Stimulated activated CD4-positive, alpha-beta T cell treated with anti-CD3 and anti-CD28 coated beads, Interleukin-12 subunit alpha, Interleukin-12 subunit beta, amount 100 ng/mL, for 48 hours (primary cell): ENCODE measurements at regions not wholly inside any gene's neighbourhood (a gene's known extent, or its start where the extent isn't known, plus 50 kb on each side); places are given as distances from the start of the nearest gene placed in this dataset.
"Not testable (repeated sequence)": the region's sequence is repeated elsewhere in the genome, so short reads cannot be mapped to it uniquely, and the experiment has no call there.

Source experiments
- DNase-seq, 3 donors: peaks; one replicate each; pipeline ENCODE4 v3.0.0-alpha.2; 2020; ENCODE audit warnings: low read depth in 2 of 3, low spot score in 1 of 3

- no peak for DNase-seq
These were observed 885.2 kb upstream of the AUTS2 start for GRCh38 chr7:68712956-68713495.

DNA sequence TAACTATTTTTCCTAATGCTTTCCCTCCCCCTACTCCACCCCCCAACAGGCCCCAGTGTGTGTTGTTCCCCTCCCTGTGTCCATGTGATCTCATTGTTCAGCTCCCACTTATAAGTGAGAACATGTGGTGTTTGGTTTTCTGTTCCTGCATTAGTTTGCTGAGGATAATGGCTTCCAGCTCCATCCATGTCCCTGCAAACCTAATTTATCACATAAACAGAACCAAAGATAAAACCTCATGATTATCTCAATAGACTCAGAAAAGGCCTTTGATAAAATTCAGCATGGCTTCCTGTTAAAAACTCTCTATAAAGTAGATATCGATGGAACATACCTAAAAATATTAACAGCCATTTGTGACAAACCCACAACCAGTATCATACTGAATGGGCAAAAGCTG lies 884.1 kb upstream of the AUTS2 start:
- not testable (repeated sequence) for DNase-seq

GRCh38 chr7:68715907-68716306 lies 882.4 kb upstream of the AUTS2 start:
- DNase-seq, result no peak

DNA sequence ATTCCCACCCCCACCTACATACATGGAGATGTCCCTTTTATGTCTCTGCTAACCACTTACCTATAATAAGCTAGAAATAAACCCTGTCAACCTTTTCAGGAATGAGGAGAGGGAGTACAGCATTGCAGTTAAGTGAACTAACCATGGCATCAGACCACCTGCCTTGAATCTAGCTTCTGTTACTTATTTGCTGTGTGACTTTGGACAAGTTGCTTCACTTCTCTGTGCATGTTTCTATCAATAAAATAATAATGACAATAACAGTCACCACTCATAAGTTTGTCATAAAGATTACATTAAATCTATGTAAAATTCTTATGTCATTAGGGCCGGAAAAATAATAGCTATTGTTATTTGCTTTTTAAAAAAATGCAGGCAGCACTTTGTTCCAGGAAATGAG lies 881.1 kb upstream of the AUTS2 start:
- DNase-seq, result no peak

DNA sequence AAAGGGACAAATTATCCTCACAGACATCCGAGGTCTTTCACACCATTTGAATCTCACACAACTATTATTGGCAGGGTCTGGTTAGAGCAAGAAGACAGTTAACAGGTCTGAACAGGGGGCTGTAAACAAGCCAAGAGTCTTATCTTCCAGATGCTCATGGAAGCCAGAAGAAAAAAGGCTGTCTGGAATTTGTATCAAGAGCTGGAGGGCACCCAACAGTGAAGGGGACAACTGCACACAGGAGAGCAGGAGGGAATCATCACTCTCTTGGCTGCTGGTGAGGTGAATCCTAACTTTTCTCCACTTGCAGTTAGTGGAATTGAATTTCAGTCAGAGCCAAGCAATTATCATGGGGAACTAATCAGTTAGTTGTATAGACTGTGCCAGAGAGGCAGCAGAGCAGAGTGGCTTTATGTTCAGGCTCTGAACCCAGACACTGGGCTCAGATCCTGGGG lies 880.2 kb upstream of the AUTS2 start:
- no peak for DNase-seq

GRCh38 chr7:68720697-68721096 lies 877.6 kb upstream of the AUTS2 start:
- DNase-seq, result no peak

- DNase-seq, result no peak
These were observed 876.2 kb upstream of the AUTS2 start for GRCh38 chr7:68722044-68722443.

DNA sequence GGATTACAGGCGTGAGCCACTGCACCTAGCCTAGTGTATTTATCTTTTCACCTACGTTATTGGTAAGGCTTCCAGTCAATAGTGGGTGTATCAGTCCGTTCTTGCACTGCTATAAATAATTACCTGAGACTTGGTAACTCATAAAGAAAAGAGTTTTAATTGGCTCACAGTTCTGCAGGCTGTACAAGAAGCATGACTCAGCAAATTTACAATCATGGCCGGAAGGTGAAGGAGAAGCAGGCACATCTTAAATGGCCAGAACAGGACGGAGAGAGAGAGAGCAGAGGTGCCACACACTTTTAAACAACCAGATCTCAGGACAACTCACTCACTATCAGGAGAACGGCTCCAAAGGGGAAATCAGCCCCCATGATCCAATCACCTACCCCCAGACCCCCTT lies 873.3 kb upstream of the AUTS2 start:
- DNase-seq, result no peak

DNA sequence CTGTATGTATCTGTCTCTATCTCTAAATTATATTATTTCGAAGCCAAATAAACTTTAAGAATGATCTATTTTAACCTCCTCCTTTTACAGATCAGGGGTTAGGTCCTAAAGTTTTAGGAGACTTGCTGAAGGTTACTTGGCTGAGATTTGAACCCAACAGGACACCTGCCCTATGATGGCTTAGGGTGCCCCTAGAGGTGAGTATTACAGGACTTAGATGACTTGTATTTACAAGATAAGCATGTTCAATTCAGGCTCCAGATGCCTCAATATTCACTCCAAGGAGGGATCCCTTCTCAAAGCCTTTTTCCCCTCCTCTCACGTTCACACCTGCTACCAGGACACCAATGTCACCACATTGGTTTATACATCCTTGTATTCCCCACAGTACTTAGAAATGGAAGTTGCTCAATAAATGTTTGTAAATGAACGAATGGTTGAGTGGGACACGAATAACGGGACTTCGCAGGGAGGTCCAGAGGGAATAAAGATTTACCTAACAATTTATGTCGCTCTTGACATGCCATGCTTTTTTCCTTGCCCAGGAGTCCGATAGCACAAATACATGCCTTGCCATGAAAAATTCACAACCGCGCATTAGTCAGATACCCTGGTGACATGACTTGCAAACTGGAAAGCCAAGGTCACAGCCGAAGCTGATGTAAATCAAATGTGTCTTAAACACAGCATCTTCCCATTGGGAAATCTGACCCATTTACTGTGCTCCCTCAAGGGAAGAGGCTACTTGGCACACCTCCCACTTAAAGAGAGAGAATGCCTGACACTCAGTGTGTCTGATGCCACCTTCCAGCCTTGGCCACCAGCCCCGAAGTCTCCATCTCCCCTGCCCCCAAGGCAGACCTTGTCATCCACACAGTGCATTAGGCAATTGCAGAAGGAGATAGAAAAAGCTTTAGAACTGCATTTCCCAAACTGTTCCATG lies 872.2 kb upstream of the AUTS2 start:
- no peak for DNase-seq

- not testable (repeated sequence) for DNase-seq
These were observed 869.6 kb upstream of the AUTS2 start for GRCh38 chr7:68728720-68729119.

- no peak for DNase-seq
These were observed 868.9 kb upstream of the AUTS2 start for GRCh38 chr7:68729371-68729770.

- DNase-seq, result no peak
These were observed 868.1 kb upstream of the AUTS2 start for GRCh38 chr7:68730194-68730593.

- DNase-seq, result no peak
These were observed 867.3 kb upstream of the AUTS2 start for GRCh38 chr7:68730964-68731363.

DNA sequence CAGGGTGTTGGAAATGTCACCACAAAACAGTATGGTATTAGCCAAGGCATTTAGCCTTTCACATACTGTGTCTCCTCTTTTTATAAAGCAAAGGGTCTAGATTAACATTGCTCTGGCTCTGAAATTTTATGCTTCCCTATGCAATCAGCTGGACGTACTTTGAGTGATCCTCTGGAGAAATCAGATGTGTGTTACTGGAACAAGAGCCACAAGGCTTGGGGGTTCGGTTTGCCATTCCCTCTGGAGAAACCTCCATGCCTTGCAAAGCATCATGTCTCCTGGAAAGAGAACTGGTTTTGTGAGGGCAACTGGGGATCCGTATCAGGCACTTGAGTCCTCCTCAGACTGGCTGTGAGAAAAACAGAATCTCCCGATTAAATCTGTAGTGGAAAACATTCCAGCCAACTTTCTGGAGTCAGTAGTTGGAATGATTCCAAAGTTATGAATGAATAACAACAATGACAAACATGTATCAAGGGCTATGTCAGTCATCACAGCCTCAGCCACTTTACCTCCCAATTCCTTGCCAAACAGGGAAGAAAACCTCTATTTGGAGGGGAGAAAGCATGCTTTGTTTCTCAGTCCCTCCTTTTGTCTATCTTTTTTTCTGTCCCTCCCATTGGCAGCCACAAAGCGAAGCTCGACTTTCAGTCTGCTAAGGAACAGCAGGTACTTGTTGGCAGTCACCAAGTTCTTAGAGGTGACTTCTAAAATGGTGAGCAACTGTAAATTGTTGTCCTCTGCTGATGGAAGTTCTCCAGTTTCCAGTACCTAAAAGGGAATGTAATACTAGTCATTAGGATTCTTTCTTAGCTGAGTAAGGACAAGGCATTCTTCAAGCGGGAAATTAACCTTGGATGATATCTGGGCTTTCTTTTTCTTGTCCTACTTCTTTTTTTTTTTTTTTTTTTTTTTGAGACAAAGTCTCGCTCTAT lies 864.8 kb upstream of the AUTS2 start:
- no peak for DNase-seq

GRCh38 chr7:68734431-68734830 lies 863.8 kb upstream of the AUTS2 start:
- no peak for DNase-seq

DNA sequence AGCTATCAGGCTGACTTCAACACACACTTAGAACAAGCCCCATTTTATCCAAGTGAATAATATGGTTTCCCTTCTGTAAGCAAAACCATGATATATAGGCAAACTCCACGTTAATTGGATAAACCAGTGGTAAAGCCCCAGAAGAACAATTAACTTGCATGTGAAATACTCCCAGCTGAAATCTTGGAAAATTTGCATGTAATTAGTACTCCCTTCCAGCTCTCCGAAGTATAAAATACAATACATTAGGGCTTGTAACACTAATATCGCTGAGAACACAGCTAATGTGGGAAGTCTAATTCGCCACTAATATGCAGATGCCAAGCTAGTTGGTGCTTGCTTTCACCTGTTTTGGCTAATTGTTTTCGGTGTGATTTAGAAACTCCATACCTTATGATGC lies 859.0 kb upstream of the AUTS2 start:
- DNase-seq, result no peak

GRCh38 chr7:68744036-68744435 lies 854.2 kb upstream of the AUTS2 start:
- no peak for DNase-seq

DNA sequence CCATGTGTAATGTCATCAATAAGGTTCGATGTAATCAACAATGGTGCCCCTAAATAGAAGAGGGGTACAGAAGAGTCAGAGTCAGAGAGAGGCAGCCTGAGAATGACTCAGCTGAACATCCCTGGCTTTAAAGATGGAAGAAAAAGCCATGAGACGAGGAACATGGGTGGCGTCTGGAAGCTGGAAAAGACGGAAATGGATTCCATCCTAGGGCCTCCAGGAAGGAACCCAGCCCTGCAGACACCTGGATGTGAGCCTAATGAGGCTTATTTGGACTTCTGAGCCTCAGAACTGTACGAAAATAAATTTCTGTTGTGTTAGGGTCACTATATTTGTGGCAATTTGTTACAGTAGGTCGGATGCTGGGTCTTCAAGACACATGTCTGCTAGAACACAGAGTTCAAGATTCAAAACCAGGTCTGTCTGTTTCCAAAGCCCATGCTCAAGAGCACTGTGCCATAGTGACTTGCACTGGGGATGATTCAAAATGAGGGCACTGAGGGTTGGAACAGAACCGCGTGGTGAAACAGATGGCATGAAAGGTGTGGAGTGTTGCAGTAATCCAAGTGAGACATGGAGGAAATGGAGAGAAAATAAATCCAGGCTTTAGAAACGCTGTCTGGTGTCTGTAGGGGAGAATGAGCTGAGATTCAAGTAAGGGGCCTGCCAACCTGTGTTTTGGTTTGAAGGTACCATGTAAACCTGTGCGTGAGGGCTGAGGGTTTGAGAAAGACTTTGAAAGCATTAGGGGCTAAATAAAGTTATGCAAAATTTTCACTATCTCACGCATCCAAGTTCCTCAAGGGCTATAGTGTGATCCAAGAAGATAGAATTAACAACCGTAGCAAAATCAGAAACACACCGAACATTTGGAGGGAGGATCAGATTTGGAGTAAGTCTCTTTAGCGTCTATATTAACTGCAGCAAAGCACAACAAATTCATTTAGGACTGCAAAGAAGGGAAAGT lies 849.1 kb upstream of the AUTS2 start:
- no peak for DNase-seq

GRCh38 chr7:68752485-68753178 lies 845.6 kb upstream of the AUTS2 start:
- no peak for DNase-seq

DNA sequence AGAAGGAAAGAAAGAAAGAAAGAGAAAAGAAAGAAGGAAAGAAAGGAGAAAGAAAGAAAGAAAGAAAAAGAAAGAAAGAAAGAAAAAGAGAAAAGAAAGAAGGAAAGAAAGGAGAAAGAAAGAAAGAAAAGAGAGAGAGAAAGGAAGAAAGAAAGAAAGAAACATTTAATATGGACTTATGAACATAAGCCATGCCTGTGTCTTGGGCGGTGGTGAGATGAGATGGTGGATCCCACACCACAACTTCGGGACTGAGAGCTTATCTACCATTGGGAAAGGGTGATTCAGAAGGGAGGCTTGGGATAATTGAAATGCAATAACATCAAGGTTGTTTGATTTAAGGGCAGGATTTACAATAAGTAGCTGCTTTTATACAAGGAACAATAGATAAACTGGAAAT lies 843.9 kb upstream of the AUTS2 start:
- DNase-seq, result no peak
